ENCODE measurements at regions not wholly inside any gene's neighbourhood (a gene's known extent, or its start where the extent isn't known, plus 50 kb on each side); places are given as distances from the start of the nearest gene placed in this dataset.
"Not testable (repeated sequence)": the region's sequence is repeated elsewhere in the genome, so short reads cannot be mapped to it uniquely, and the experiment has no call there.

GRCh38 chr6:93859971-93860370 is 440.6 kb upstream of the EPHA7 start:
- DNase-seq (ENCODE audit: low read depth in 4 of 4, low spot score in 3 of 4): no peak

DNA sequence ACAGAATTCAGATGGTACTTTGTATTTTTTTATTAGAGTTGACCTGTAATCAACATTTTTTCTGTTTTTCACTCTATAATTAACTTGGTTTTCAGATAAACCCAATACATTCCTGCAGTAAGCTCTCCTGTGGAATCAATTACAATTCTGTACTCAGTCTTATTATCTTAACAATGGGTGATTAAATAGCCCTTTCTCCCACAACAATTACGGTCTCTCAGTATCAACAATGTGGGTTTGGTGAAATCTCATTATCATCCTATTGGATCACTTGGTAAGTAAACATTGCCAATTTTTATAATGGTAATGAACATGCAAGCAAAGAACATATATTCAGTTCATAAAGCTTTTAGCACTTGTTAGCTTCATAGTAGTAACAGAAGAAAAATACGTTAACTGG is 438.9 kb upstream of the EPHA7 start:
- DNase-seq (ENCODE audit: low read depth in 4 of 4, low spot score in 3 of 4): no peak

DNA sequence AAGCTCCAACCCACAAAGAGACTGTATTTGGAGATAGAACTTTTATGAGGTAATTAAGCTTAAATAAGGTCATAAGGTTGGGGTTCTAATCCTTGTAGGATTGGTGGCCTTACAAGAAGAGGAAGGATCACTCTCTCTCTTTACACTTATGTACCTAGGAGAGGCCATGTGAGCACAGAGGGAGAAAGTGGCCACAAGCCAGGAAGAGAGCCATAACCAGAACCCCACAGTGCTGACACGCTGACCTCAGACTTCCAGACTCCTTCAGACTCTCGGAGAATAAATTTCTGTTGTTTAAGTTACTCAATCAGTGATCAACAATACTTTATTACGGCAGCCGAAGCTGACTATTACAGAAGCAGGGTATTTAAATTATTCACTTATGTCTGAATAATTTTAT is 430.5 kb upstream of the EPHA7 start:
- DNase-seq (ENCODE audit: low read depth in 4 of 4, low spot score in 3 of 4): no peak

GRCh38 chr6:93848031-93848742 is 428.8 kb upstream of the EPHA7 start:
- DNase-seq (ENCODE audit: low read depth in 4 of 4, low spot score in 3 of 4): no peak

GRCh38 chr6:93842178-93842577 is 422.8 kb upstream of the EPHA7 start:
- DNase-seq (ENCODE audit: low read depth in 4 of 4, low spot score in 3 of 4): no peak

DNA sequence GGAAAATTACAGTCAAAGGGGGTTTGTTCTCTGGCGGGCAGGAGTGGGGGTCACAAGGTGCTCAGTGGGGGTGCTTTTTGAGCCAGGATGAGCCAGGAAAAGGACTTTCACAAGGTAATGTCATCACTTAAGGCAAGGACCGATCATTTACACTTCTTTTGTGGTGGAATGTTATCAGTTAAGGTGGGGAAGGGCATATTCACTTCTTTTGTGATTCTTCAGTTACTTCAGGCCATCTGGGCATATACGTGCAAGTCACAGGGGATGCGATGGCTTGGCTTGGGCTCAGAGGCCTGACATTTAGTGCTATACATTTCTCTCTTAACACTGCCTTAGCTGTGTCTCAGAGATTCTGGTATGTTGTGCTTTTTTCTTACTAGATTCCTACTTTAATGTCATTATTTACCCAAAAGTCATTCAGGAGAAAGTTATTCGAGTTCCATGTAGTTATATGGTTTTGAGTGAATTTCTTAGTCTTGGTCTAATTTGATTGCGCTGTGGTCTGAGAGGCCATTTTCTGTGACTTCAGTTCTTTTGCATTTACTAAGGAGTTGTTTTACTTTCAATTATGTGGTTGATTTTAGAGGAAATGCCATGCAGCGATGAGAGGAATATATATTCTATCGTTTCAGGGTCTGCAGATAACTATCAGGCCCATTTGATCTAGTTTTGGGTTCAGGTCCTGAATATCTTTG is 416.2 kb upstream of the EPHA7 start:
- not testable (repeated sequence) for DNase-seq (ENCODE audit: low read depth in 4 of 4, low spot score in 3 of 4)

DNA sequence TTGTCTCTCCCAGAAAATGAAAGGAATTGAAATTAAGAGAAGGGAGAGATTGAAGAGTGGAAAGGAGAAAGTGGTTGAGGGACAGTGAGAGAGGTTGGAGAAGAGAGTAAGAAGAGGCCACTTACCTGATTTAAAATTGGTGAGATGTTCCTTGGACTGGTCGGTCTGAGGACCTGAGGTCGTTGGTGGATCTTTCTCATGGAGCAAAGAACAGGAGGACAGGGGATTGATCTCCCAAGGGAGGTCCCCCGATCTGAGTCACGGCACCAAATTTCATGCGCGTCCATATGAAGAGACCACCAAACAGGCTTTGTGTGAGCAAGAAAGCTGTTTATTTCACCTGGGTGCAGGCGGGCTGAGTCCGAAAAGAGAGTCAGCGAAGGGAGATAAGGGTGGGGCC is 415.7 kb upstream of the EPHA7 start:
- not testable (repeated sequence) for DNase-seq (ENCODE audit: low read depth in 4 of 4, low spot score in 3 of 4)

GRCh38 chr6:93833326-93833725 is 414.0 kb upstream of the EPHA7 start:
- DNase-seq (ENCODE audit: low read depth in 4 of 4, low spot score in 3 of 4): not testable (repeated sequence)

DNA sequence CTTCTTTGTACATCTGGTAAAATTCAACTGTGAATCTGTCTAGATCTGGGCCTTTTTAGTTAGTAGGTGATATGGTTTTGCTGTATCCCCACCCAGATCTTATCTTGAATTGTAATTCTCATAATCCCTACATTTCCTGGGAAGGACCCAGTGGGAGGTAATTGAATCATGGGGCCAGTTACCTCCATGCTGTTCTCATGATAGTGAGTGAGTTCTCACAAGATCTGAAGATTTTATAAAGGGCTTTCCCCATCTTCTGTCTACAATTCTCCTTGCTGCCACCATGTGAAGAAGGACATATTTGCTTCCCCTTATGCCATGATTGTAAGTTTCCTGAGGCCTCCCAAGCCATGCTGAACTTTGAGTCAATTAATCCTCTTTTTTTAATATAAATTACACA is 410.4 kb upstream of the EPHA7 start:
- not testable (repeated sequence) for DNase-seq (ENCODE audit: low read depth in 4 of 4, low spot score in 3 of 4)

DNA sequence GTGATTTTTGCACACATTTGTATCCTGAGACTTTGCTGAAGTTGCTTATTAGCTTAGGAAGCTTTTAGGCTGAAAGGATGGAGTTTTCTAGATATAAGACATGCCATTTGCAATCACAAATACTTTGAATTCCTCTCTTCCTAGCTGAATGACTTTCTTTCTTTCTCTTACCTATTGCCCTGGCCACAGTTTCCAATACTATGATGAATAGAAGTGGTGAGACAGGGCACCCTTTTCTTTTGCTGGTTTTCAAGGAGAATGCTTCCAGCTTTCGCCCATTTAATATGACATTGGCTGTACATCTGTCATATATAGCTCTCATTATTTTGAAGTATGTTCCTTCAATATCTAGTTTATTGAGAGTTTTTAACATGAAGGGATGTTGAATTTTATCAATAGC is 409.6 kb upstream of the EPHA7 start:
- no peak for DNase-seq (ENCODE audit: low read depth in 4 of 4, low spot score in 3 of 4)

- DNase-seq (ENCODE audit: low read depth in 4 of 4, low spot score in 3 of 4): no peak
Observed at GRCh38 chr6:93828553-93828952, 409.2 kb upstream of the EPHA7 start.

GRCh38 chr6:93827728-93828127 is 408.4 kb upstream of the EPHA7 start:
- DNase-seq (ENCODE audit: low read depth in 4 of 4, low spot score in 3 of 4): no peak

DNA sequence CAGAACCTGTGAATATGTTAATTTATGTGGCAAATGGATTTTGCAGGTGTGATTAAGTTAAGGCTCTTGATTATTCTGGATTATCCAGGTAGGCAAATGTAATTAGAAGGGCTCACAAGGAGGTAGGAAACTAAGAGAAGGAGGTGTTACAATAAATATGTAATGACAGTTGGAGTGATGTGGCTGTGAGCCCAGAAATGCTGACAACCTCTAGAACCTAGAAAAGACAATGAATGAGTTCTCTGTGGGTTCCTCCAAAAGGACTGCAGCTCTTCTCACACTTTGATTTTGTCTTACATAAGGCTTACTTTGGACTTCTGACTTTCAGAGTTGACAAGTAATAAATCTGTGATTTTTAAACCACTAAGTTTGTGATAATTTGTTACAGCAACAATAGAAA is 406.6 kb upstream of the EPHA7 start:
- DNase-seq (ENCODE audit: low read depth in 4 of 4, low spot score in 3 of 4): no peak

- DNase-seq (ENCODE audit: low read depth in 4 of 4, low spot score in 3 of 4): no peak
Observed at GRCh38 chr6:93823489-93823888, 404.1 kb upstream of the EPHA7 start.

DNA sequence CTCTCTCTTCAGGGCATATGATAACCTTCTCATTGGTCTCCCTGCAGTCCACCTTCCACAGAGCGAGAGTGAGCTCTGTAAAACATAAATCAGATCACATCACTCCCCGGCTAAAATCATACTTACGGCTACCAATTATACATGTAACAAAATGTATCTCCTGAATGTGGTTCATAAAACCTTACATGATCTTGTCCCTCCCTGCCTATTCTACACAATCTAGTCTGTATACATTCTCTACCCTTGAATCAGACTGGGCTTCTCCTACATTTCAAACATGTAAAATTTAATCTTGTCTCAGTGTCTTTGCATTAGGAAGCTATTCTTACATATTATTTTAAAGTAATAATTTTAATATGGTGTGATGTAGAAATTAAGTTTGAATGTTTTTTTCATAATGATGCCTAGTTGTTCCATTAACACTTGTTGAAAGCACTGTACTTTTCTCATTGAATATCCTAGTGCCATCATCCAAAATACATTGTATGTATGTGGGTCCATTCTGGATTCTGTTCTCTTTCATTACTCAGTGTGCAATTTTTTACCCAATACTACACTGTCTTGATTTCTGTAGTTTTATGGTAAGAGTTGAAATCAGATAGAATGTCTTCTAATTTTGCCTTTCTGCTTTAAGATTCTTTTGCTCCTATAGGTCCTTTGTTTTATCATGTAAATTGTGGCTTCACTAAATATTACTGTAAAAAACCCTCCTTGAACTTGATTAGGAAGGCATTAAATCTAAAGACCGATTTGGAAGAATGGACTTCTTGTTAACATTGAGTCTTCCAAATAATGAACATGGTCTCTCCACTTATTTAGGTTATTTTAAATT is 403.3 kb upstream of the EPHA7 start:
- DNase-seq (ENCODE audit: low read depth in 4 of 4, low spot score in 3 of 4): no peak

- no peak for DNase-seq (ENCODE audit: low read depth in 4 of 4, low spot score in 3 of 4)
Observed at GRCh38 chr6:93821953-93822352, 402.6 kb upstream of the EPHA7 start.

- no peak for DNase-seq (ENCODE audit: low read depth in 4 of 4, low spot score in 3 of 4)
Observed at GRCh38 chr6:93820465-93821082, 401.2 kb upstream of the EPHA7 start.

DNA sequence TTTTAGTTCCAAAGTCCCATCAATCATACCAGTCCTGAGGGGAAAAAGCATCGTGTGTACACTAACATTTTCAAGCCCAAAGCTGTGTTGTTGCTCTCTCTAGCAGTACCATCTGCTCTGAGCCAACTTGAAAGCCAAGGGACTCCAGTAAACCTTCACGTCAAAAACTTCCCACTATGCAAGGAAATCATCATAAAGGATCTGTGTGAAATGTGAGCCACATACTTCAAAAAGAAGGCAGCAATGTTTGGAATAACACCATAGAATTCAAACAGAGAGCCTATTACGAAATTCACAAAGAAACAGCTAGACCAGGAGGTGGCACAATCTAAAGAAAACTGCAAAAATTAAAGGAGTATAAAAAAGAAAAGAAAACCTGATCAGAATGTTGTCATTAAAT is 399.8 kb upstream of the EPHA7 start:
- no peak for DNase-seq (ENCODE audit: low read depth in 4 of 4, low spot score in 3 of 4)

- no peak for DNase-seq (ENCODE audit: low read depth in 4 of 4, low spot score in 3 of 4)
Observed at GRCh38 chr6:93817937-93818336, 398.6 kb upstream of the EPHA7 start.

GRCh38 chr6:93806409-93807270 is 387.3 kb upstream of the EPHA7 start:
- no peak for DNase-seq (ENCODE audit: low read depth in 4 of 4, low spot score in 3 of 4)
